Subcutaneous abdominal adipose tissue (tissue), 5 donors: ENCODE measurements at regions not wholly inside any gene's neighbourhood (a gene's known extent, or its start where the extent isn't known, plus 50 kb on each side); places are given as distances from the start of the nearest gene placed in this dataset.

ENCODE experiments used
- H3K27ac ChIP-seq: one replicate; pipeline ENCODE4 v1.7.0; 2013; ENCODE audit warnings: low read depth, mild to moderate bottlenecking, inconsistent platforms, low read length, moderate library complexity
- H3K27me3 ChIP-seq, 5 donors: one replicate each; pipeline ENCODE4 v1.7.0; 2013; ENCODE audit warnings: low read length in 5 of 5, inconsistent platforms in 1 of 5; ENCODE audit not compliant: control insufficient read depth in 5 of 5, insufficient read depth in 4 of 5
- H3K36me3 ChIP-seq, 5 donors: one replicate each; pipeline ENCODE4 v1.7.0; 2013; ENCODE audit warnings: low read length in 5 of 5; ENCODE audit not compliant: control insufficient read depth in 5 of 5, insufficient read depth in 5 of 5
- H3K4me1 ChIP-seq, 5 donors: one replicate each; pipeline ENCODE4 v1.7.0; 2013; ENCODE audit warnings: low read length in 5 of 5, mild to moderate bottlenecking in 3 of 5, moderate library complexity in 1 of 5; ENCODE audit not compliant: control insufficient read depth in 5 of 5, insufficient read depth in 5 of 5
- H3K4me3 ChIP-seq, 5 donors: one replicate each; pipeline ENCODE4 v1.7.0; 2013; ENCODE audit warnings: low read length in 5 of 5, low read depth in 1 of 5
- H3K9ac ChIP-seq, 5 donors: one replicate each; pipeline ENCODE4 v1.7.0; 2013; ENCODE audit warnings: low read length in 5 of 5, mild to moderate bottlenecking in 4 of 5, moderate library complexity in 3 of 5
- H3K9me3 ChIP-seq, 5 donors: one replicate each; pipeline ENCODE4 v1.7.0; 2013; ENCODE audit warnings: low read length in 5 of 5; ENCODE audit not compliant: control insufficient read depth in 5 of 5
- donor health status: healthy.
- donor health status: healthy.
- donor health status: healthy.
- donor health status: healthy.
- donor health status: healthy.

GRCh38 chr7:9889554-9889953 lies 1084.1 kb upstream of the PHF14 start:
- Histone ChIP-seq H3K4me1 (no peaks in the 10 kb centered on the region), H3K9me3 (peaks cover 0 to 8% (median 0%) of the 10 kb centered on the region in 5 donors), H3K4me3 (no peak overlapping the region), H3K36me3 (no peaks in the 10 kb centered on the region), H3K27me3 (no peaks in the 10 kb centered on the region), H3K27ac (no peak overlapping the region), H3K9ac (no peak overlapping the region)

- H3K36me3 ChIP-seq = no peaks in the 10 kb centered on the region
- no peak overlapping the region for H3K9ac ChIP-seq
- no peaks in the 10 kb centered on the region for H3K4me1 ChIP-seq
- H3K9me3 ChIP-seq = peaks cover 0 to 8% (median 0%) of the 10 kb centered on the region in 5 donors
- H3K27ac ChIP-seq = no peak overlapping the region
- no peak overlapping the region for H3K4me3 ChIP-seq
- H3K27me3 ChIP-seq = no peaks in the 10 kb centered on the region
Observed at GRCh38 chr7:9890092-9890491, 1083.6 kb upstream of the PHF14 start.

DNA sequence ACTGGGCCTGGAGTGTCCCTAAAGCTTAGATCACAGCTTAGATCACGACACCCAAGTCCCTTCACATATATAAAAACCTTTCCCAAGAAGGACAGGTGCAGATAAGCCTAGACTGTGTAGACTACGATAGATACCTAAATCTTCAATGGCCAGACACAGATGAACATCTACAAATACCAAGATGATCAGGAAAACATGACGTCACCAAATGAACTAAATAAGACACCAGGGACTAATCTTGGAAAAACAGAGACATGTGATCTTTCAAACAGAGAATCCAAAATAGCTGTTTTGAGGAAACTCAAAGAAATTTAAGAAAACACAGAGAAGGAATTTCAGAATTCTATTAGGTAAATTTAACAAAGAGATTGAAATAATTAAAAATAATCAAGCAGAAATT lies 1082.6 kb upstream of the PHF14 start:
- H3K4me1 ChIP-seq = no peaks in the 10 kb centered on the region
- H3K9ac ChIP-seq = no peak overlapping the region
- H3K36me3 ChIP-seq = no peaks in the 10 kb centered on the region
- no peaks in the 10 kb centered on the region for H3K27me3 ChIP-seq
- H3K4me3 ChIP-seq = no peak overlapping the region
- no peak overlapping the region for H3K27ac ChIP-seq
- H3K9me3 ChIP-seq = peaks cover 0 to 8% (median 7%) of the 10 kb centered on the region in 5 donors

DNA sequence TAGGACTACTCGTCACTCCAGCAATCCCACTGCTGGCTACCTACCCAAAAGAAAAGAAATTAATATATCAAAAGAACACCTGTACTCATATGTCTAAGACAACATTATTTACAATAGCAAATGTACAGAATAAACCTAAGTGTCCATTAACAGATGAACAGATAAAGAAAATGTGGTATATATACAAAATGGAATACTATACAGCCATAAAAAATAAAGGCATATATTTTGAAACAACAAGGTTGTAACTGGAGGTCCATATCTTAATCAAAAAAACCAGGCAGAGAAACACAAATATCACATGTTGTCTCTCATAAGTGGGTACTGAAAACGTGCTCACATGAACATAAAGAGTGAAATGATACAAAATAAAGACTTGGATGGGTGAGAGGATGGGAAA lies 1073.3 kb upstream of the PHF14 start:
- Histone ChIP-seq H3K9ac (no peak overlapping the region), H3K4me3 (no peak overlapping the region), H3K9me3 (peaks cover 0 to 17% (median 8%) of the 10 kb centered on the region in 5 donors), H3K36me3 (no peaks in the 10 kb centered on the region), H3K27me3 (no peaks in the 10 kb centered on the region), H3K4me1 (no peaks in the 10 kb centered on the region), H3K27ac (no peak overlapping the region)

- Histone ChIP-seq H3K4me3 (no peak overlapping the region), H3K27ac (no peak overlapping the region), H3K4me1 (no peaks in the 10 kb centered on the region), H3K9me3 (no peaks in the 10 kb centered on the region), H3K36me3 (no peaks in the 10 kb centered on the region), H3K9ac (no peak overlapping the region), H3K27me3 (no peaks in the 10 kb centered on the region)
Observed at GRCh38 chr7:9921326-9921725, 1052.3 kb upstream of the PHF14 start.

DNA sequence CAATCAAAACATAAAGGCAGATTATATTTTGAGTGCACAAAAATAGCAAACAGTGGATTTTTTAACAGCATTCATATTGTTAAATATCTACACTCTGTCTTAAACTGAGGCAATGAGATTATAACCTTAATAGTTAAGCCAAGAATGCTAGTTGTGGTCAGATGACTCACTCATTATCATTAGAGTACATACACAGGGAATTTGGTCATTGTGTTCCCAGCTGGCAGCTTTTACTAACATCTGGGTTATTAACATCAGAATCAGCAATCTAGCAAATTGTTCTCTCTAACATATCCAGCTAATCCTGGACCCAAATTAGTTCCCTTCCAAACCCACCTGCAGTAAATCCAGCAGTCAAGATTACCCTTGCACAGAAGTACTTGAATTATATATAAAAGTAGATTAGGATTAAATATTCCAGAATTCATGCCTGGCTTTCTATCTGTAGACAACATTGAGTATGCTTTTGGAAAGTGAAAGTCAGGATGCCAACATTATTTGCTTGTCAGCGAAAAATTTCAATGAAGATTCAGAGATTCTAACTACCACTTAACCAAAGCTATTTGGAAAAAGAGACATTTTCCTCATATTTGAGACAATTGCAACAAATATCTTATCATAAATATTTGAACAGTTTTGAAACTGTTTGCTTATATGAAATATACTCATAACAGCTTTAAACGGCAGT lies 1035.6 kb upstream of the PHF14 start:
- H3K4me1 ChIP-seq = no peaks in the 10 kb centered on the region
- no peaks in the 10 kb centered on the region for H3K27me3 ChIP-seq
- no peak overlapping the region for H3K4me3 ChIP-seq
- H3K36me3 ChIP-seq = no peaks in the 10 kb centered on the region
- no peak overlapping the region for H3K27ac ChIP-seq
- H3K9ac ChIP-seq = no peak overlapping the region
- H3K9me3 ChIP-seq = peaks cover 0 to 2% (median 0%) of the 10 kb centered on the region in 5 donors

DNA sequence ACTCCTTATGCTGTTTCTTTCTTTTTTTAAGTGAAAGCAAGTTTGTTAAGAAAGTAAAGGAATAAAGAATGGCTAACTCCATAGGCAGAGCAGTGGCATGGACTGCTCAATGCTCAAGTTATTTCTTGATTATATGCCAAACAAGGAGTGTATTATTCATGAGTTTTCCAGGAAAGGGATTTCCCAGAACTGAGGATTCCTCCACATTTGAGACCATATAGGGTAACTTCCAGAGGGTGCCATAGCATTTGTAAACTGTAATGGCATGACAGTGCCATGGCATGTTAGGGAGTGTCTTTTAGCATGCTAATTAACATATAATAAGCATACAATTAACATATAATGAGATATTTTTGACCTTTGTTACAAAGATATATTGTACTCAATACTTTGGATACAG lies 1034.5 kb upstream of the PHF14 start:
- peaks cover 0 to 2% (median 0%) of the 10 kb centered on the region in 5 donors for H3K9me3 ChIP-seq
- H3K4me3 ChIP-seq = no peak overlapping the region
- no peaks in the 10 kb centered on the region for H3K27me3 ChIP-seq
- H3K36me3 ChIP-seq = no peaks in the 10 kb centered on the region
- H3K4me1 ChIP-seq = no peaks in the 10 kb centered on the region
- H3K27ac ChIP-seq = no peak overlapping the region
- no peak overlapping the region for H3K9ac ChIP-seq

DNA sequence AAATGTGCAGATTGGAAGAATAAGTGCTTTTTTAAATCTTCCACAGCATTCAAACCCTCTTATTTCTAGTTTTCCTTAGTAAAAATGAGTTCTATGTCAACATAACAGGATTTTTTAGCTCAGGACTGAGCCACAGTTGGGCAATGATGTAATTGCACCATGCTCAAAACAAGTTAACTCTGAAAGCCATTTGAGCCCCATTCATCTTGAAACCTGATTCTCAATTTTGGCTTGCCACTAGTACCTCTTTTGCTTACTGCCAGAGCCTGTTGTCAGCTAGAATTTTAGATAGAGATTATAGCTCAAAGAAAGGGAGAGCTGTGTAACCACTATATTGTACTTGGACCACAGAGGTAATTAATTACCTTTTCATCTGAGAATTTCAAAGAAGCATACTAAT lies 1028.5 kb upstream of the PHF14 start:
- H3K27ac ChIP-seq = no peak overlapping the region
- H3K9me3 ChIP-seq = no peaks in the 10 kb centered on the region

DNA sequence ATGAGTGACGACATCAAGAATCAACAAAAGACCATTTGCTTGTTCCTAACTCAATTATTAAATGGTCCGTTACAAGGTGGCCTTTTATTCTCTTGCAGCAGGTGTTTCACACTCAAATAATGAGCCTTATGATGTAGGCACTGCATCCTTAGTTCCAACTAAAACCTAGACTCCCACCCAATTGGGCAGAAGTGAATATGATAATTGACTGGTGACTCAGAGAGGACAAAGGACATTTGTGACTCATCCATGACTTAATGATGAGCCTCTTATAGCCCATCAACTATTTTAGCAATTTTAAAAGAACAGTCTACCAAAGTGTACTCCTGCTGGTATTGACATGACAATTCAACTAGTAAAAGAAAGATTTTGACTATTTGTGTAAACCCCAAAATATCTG lies 1027.8 kb upstream of the PHF14 start:
- no peaks in the 10 kb centered on the region for H3K36me3 ChIP-seq
- no peaks in the 10 kb centered on the region for H3K27me3 ChIP-seq
- no peak overlapping the region for H3K4me3 ChIP-seq
- H3K9ac ChIP-seq = no peak overlapping the region
- no peaks in the 10 kb centered on the region for H3K9me3 ChIP-seq
- H3K4me1 ChIP-seq = no peaks in the 10 kb centered on the region
- no peak overlapping the region for H3K27ac ChIP-seq

More for the DNA sequence above, 1028.5 kb upstream of the PHF14 start:
- H3K4me1 ChIP-seq = no peaks in the 10 kb centered on the region
- no peak overlapping the region for H3K4me3 ChIP-seq
- no peak overlapping the region for H3K9ac ChIP-seq
- H3K36me3 ChIP-seq = no peaks in the 10 kb centered on the region
- H3K27me3 ChIP-seq = no peaks in the 10 kb centered on the region

- Histone ChIP-seq H3K27ac (no peak overlapping the region), H3K36me3 (no peaks in the 10 kb centered on the region), H3K4me3 (no peak overlapping the region), H3K9me3 (peaks cover 0 to 5% (median 3%) of the 10 kb centered on the region in 5 donors), H3K27me3 (peaks cover 0 to 2% (median 0%) of the 10 kb centered on the region in 5 donors), H3K4me1 (no peaks in the 10 kb centered on the region), H3K9ac (no peak overlapping the region)
Observed at GRCh38 chr7:9955138-9955537, 1018.5 kb upstream of the PHF14 start.
